Iris pigment epithelial cell (primary cell): ENCODE measurements at regions not wholly inside any gene's neighbourhood (a gene's known extent, or its start where the extent isn't known, plus 50 kb on each side); places are given as distances from the start of the nearest gene placed in this dataset.

Experiments used
- DNase-seq: peaks from one replicate; pipeline ENCODE4 v3.0.0-alpha.2; 2011; ENCODE audit warnings: low read depth

DNA sequence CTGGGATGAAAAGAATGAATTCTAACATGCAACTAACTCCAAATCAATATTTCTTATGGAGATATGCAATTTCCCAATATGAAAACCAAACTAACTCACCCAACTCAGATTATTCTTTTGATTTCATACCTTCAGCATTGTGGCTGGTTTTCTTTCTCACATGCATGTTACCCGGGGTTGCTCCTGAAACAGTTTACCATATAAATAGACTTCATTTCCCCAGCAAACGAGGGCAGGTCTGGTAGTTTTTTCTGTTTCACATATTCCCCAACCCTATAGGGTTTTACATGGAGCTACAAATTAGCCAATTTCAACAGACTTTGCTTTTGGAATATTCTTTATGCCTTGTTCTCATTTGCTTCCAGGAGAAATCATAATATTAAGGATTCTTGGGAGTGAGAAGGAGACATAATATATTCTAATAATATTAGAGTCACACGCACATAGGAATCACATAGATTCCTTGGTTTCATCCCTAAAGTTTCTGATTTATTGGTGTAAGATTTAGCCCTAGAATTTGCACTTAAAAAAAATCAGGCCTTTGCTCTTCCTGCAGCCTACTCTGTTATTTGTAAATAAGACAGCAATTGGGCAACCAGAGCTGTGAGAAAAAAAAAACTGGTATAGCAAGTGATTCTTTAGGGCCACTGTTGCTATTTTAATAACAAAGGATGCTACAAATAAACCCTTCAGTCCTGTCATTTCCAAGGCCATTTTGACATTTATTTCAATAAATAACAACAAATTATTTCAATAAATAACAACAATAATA, 60.3 kb upstream of the FAM20A start:
- DNase-seq = no peak

GRCh38 chr17:68660302-68660701, 59.1 kb upstream of the FAM20A start:
- no peak for DNase-seq

- DNase-seq = no peak
Observed at GRCh38 chr17:68658999-68659780, 58.0 kb upstream of the FAM20A start.

GRCh38 chr17:68657576-68657975, 56.4 kb upstream of the FAM20A start:
- DNase-seq = no peak

GRCh38 chr17:68657166-68657565, 56.0 kb upstream of the FAM20A start:
- DNase-seq = no peak

DNA sequence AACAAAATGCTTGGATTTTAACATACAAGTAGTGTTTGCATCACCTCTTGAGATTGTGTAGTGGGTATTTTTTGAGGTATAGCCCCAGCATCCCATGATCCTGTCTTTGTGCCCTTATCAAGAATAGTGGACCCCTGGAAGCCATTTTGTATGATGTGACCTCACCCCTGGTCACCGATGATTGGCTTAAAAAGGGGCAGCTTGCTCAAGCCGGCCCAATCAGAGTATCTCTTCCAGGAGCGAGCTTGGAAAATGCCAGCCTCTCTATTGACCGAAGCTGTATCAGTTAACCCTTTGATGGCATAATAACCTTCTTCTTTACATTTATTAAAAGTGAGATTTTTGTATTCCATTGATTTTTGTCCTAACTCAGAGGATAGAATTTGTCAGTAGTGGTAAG, 55.5 kb upstream of the FAM20A start:
- DNase-seq = no peak
